Esophagus squamous epithelium (tissue), 4 donors: ENCODE measurements at regions not wholly inside any gene's neighbourhood (a gene's known extent, or its start where the extent isn't known, plus 50 kb on each side); places are given as distances from the start of the nearest gene placed in this dataset.

Experiments
- CTCF ChIP-seq, 6 experiments: fragments of 450-650 bp in 4 of 6; fragments of 200-600 bp in 2 of 6; sonication (generic) in 2 of 6; IDR thresholded peaks; one replicate each; pipeline ENCODE4 v1.5.1; 2016 to 2019; ENCODE audit warnings: antibody characterized with exemption in 6 of 6, mild to moderate bottlenecking in 4 of 6, moderate library complexity in 4 of 6
- POLR2A ChIP-seq, 4 donors: fragments of 450-650 bp; IDR thresholded peaks; one replicate each; pipeline ENCODE4 v1.6.1; 2017; ENCODE audit warnings: antibody characterized with exemption in 4 of 4, mild to moderate bottlenecking in 4 of 4, moderate library complexity in 3 of 4

DNA sequence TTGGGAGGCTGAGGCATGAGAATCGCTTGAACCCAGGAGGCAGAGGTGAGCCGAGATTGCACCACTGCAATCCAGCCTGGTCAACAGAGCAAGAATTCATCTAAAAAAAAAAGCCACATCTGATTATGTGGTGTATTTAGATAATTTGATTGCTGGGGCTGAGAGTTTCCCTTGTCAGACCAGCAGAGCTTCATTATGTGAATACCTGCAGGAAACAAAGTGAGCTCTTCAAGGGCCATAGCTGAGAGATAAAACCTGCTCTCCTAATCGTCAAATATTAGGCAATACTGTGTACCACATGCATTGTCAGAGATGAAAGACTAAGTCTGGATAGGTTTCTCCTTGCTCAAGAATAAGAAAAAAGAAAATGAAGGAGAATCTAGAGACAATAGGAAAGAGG lies 800.0 kb upstream of the IGFBP7 start:
- TF ChIP-seq CTCF (IDR thresholded peaks at IDR 0.05) (no peak), POLR2A (IDR thresholded peaks at IDR 0.05) (no peak)
